ENCODE measurements at regions not wholly inside any gene's neighbourhood (a gene's known extent, or its start where the extent isn't known, plus 50 kb on each side); places are given as distances from the start of the nearest gene placed in this dataset.

- H3K4me3 ChIP-seq, result no peak overlapping the region
- no peaks in the 10 kb centered on the region for H3K36me3 ChIP-seq (ENCODE audit: control insufficient read depth in 4 of 4, insufficient read depth in 4 of 4, low read length in 4 of 4)
- H3K27ac ChIP-seq (ENCODE audit: low read depth in 1 of 2, low read length in 1 of 2), result no peak overlapping the region
- TF ChIP-seq, protein P1, sequence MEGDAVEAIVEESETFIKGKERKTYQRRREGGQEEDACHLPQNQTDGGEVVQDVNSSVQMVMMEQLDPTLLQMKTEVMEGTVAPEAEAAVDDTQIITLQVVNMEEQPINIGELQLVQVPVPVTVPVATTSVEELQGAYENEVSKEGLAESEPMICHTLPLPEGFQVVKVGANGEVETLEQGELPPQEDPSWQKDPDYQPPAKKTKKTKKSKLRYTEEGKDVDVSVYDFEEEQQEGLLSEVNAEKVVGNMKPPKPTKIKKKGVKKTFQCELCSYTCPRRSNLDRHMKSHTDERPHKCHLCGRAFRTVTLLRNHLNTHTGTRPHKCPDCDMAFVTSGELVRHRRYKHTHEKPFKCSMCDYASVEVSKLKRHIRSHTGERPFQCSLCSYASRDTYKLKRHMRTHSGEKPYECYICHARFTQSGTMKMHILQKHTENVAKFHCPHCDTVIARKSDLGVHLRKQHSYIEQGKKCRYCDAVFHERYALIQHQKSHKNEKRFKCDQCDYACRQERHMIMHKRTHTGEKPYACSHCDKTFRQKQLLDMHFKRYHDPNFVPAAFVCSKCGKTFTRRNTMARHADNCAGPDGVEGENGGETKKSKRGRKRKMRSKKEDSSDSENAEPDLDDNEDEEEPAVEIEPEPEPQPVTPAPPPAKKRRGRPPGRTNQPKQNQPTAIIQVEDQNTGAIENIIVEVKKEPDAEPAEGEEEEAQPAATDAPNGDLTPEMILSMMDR (IDR thresholded peaks at IDR 0.05; ENCODE audit: control extremely low read depth, extremely low read depth), result no peak
- WGBS, 2 donors, result 80 to 88% methylated on average over 8 of the region's 8 CpGs
- H3K4me1 ChIP-seq (ENCODE audit: control insufficient read depth in 5 of 5, insufficient read depth in 5 of 5, low read length in 5 of 5), result peaks cover 0 to 12% (median 8%) of the 10 kb centered on the region in 5 donors
- no peak for DNase-seq
- no peak for ATAC-seq (ENCODE audit: insufficient read depth, low FRiP score)
- peaks cover 0 to 1% (median 0%) of the 10 kb centered on the region in 4 donors for H3K9me3 ChIP-seq (ENCODE audit: control insufficient read depth in 4 of 4, insufficient read depth in 3 of 4, low read length in 3 of 4)
- H3K9ac ChIP-seq (ENCODE audit: insufficient read depth in 1 of 2, low read length in 2 of 2), result no peak overlapping the region
- H3K27me3 ChIP-seq (ENCODE audit: control insufficient read depth in 3 of 3, insufficient read depth in 3 of 3, low read length in 2 of 3), result peaks cover 0 to 23% (median 5%) of the 10 kb centered on the region in 3 donors
Observed at GRCh38 chr10:42935466-42935865, 141.4 kb upstream of the RET start.

DNA sequence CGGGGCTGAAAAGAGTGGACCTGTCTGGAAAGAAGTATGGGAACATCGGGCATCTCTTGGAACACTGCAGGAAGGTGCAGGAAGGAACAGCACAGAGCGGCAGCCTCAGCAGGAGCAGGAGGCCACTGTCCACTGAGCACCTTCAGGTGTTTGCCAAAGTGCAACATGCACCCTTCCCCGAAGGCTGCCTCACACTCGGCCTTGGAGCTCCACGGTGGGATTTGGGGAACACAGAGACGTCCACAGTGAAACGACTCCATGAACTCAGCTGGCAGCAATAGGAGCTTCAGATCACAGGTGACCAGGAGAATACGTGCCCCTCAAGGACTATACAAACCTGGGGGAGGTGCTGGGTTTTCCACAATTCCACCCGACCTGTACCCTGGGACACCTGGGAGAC lies 140.3 kb upstream of the RET start:
- peaks cover 0 to 21% (median 8%) of the 10 kb centered on the region in 5 donors for H3K4me1 ChIP-seq (ENCODE audit: control insufficient read depth in 5 of 5, insufficient read depth in 5 of 5, low read length in 5 of 5)
- H3K9ac ChIP-seq (ENCODE audit: insufficient read depth in 1 of 2, low read length in 2 of 2), result no peak overlapping the region
- TF ChIP-seq, protein P1 (IDR thresholded peaks at IDR 0.05; ENCODE audit: control extremely low read depth, extremely low read depth), result no peak
- H3K4me3 ChIP-seq, result no peak overlapping the region
- H3K27me3 ChIP-seq (ENCODE audit: control insufficient read depth in 3 of 3, insufficient read depth in 3 of 3, low read length in 2 of 3), result peaks cover 0 to 19% (median 5%) of the 10 kb centered on the region in 3 donors
- H3K27ac ChIP-seq (ENCODE audit: low read depth in 1 of 2, low read length in 1 of 2), result no peak overlapping the region
- ATAC-seq (ENCODE audit: insufficient read depth, low FRiP score) (no peak), DNase-seq (no peak)
- 79 to 94% methylated on average over 10 of the region's 10 CpGs for WGBS, 2 donors
- no peaks in the 10 kb centered on the region for H3K9me3 ChIP-seq (ENCODE audit: control insufficient read depth in 4 of 4, insufficient read depth in 3 of 4, low read length in 3 of 4)
- H3K36me3 ChIP-seq (ENCODE audit: control insufficient read depth in 4 of 4, insufficient read depth in 4 of 4, low read length in 4 of 4), result no peaks in the 10 kb centered on the region

DNA sequence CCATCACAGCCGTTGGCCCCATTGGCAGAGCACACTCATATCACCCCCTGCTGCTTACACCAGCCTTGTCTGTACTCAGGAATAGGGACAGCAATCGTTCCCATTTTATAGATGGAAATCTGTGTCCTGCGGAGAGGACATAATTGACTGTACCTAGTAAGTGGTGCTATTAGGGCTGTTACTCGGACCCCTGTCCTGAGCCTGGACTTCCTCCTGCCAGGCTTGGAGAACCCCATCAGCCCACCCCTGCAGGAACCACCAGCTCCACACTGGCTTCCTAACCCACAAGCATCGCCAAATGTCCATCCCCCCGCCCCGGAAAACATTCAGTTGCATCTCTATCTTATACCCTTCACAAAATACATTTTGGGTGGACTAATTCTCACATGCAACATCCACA lies 139.8 kb upstream of the RET start:
- no peak overlapping the region for H3K27ac ChIP-seq (ENCODE audit: low read depth in 1 of 2, low read length in 1 of 2)
- TF ChIP-seq, protein P1 (IDR thresholded peaks at IDR 0.05; ENCODE audit: control extremely low read depth, extremely low read depth), result no peak
- no peak overlapping the region for H3K4me3 ChIP-seq
- peaks cover 0 to 22% (median 8%) of the 10 kb centered on the region in 5 donors for H3K4me1 ChIP-seq (ENCODE audit: control insufficient read depth in 5 of 5, insufficient read depth in 5 of 5, low read length in 5 of 5)
- H3K9ac ChIP-seq (ENCODE audit: insufficient read depth in 1 of 2, low read length in 2 of 2), result no peak overlapping the region
- H3K27me3 ChIP-seq (ENCODE audit: control insufficient read depth in 3 of 3, insufficient read depth in 3 of 3, low read length in 2 of 3), result peaks cover 0 to 17% (median 2%) of the 10 kb centered on the region in 3 donors
- no peak for DNase-seq
- H3K36me3 ChIP-seq (ENCODE audit: control insufficient read depth in 4 of 4, insufficient read depth in 4 of 4, low read length in 4 of 4), result no peaks in the 10 kb centered on the region
- WGBS, 2 donors, result 87 to 97% methylated on average over 7 of the region's 7 CpGs
- ATAC-seq (ENCODE audit: insufficient read depth, low FRiP score), result no peak
- H3K9me3 ChIP-seq (ENCODE audit: control insufficient read depth in 4 of 4, insufficient read depth in 3 of 4, low read length in 3 of 4), result no peaks in the 10 kb centered on the region

DNA sequence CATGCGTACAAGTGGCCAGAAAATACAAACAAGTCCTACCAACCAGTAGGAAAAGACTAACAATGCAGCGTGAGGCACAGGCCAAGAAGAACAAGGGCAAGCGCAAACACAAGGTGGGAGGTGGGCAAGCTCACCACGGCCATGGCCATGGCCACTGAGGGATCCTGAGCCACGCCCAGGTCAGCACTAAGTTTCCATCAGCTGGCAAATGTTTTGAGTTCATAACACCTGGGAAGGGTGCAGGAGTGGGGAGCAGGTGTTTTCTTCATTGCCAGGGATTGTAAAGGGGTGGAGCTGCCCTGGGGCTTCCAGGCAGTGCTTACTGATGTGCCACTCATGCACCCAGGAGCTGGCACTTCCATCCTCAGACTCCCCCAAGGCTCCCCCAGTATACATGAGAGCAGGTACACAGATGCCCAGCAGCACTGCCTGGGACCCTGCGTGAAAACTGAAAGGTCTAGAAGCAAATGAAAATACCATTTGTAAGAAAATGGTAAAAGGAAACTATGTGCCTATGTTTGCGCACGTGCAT lies 139.2 kb upstream of the RET start:
- H3K4me3 ChIP-seq, result no peak overlapping the region
- DNase-seq, result no peak
- H3K27me3 ChIP-seq (ENCODE audit: control insufficient read depth in 3 of 3, insufficient read depth in 3 of 3, low read length in 2 of 3), result peaks cover 0 to 13% (median 0%) of the 10 kb centered on the region in 3 donors
- TF ChIP-seq, protein P1 (IDR thresholded peaks at IDR 0.05; ENCODE audit: control extremely low read depth, extremely low read depth), result no peak
- peaks cover 0 to 22% (median 8%) of the 10 kb centered on the region in 5 donors for H3K4me1 ChIP-seq (ENCODE audit: control insufficient read depth in 5 of 5, insufficient read depth in 5 of 5, low read length in 5 of 5)
- no peaks in the 10 kb centered on the region for H3K9me3 ChIP-seq (ENCODE audit: control insufficient read depth in 4 of 4, insufficient read depth in 3 of 4, low read length in 3 of 4)
- H3K36me3 ChIP-seq (ENCODE audit: control insufficient read depth in 4 of 4, insufficient read depth in 4 of 4, low read length in 4 of 4), result no peaks in the 10 kb centered on the region
- no peak for ATAC-seq (ENCODE audit: insufficient read depth, low FRiP score)
- WGBS, 2 donors, result 85 to 92% methylated on average over 8 of the region's 8 CpGs
- H3K27ac ChIP-seq (ENCODE audit: low read depth in 1 of 2, low read length in 1 of 2), result no peak overlapping the region
- H3K9ac ChIP-seq (ENCODE audit: insufficient read depth in 1 of 2, low read length in 2 of 2), result no peak overlapping the region

All from lung (tissue), 11 donors.